Natural killer cell (primary cell): ENCODE measurements at regions not wholly inside any gene's neighbourhood (a gene's known extent, or its start where the extent isn't known, plus 50 kb on each side); places are given as distances from the start of the nearest gene placed in this dataset.

Source experiments
- ATAC-seq, 3 donors: fragments of 150-1000 bp in 2 of 3; fragments of 200-7000 bp in 1 of 3; cut with Tn5 transposase; 1 replicate in 1 of 3; 2 replicates in 2 of 3; pipeline ENCODE4 v1.10.0; 2021; ENCODE audit warnings: mild to moderate bottlenecking in 2 of 3, moderate library complexity in 2 of 3
- DNase-seq, 2 donors: peaks; one replicate each; pipeline versions ENCODE4 v3.0.0 to v3.0.0-alpha.2; 2013 to 2021; ENCODE audit warnings: mixed read lengths in 1 of 2
- H3K27ac ChIP-seq: one replicate; pipeline ENCODE4 v1.5.1; 2013; ENCODE audit warnings: mild to moderate bottlenecking, low read length
- H3K27me3 ChIP-seq: one replicate; pipeline ENCODE4 v1.6.1; 2013; ENCODE audit warnings: low read length; ENCODE audit not compliant: control insufficient read depth, insufficient read depth
- H3K36me3 ChIP-seq: one replicate; pipeline ENCODE4 v1.6.1; 2013; ENCODE audit warnings: low read length; ENCODE audit not compliant: control insufficient read depth, insufficient read depth
- H3K4me1 ChIP-seq: one replicate; pipeline ENCODE4 v1.6.1; 2013; ENCODE audit warnings: low read length; ENCODE audit not compliant: control insufficient read depth, insufficient read depth
- H3K4me3 ChIP-seq: one replicate; pipeline ENCODE4 v1.5.1; 2013; ENCODE audit warnings: low read length
- H3K9me3 ChIP-seq: one replicate; pipeline ENCODE4 v1.6.1; 2013; ENCODE audit warnings: low read length; ENCODE audit not compliant: control insufficient read depth, insufficient read depth
- H3K27ac Mint-ChIP-seq, 2 donors: one replicate each; pipeline ENCODE4 v1.8.0; 2022; ENCODE audit warnings: mild to moderate bottlenecking in 2 of 2, mixed read lengths in 2 of 2, moderate library complexity in 1 of 2
- H3K27me3 Mint-ChIP-seq, 2 donors: one replicate each; pipeline ENCODE4 v1.8.0; 2022; ENCODE audit warnings: low read depth in 2 of 2, mixed read lengths in 2 of 2
- H3K36me3 Mint-ChIP-seq: one replicate; pipeline ENCODE4 v1.8.0; 2022; ENCODE audit warnings: mixed read lengths
- H3K4me1 Mint-ChIP-seq, 2 donors: one replicate each; pipeline ENCODE4 v1.8.0; 2022; ENCODE audit warnings: mixed read lengths in 2 of 2
- H3K4me3 Mint-ChIP-seq: one replicate; pipeline ENCODE4 v1.8.0; 2022; ENCODE audit warnings: mild to moderate bottlenecking, moderate library complexity, mixed read lengths
- H3K9me3 Mint-ChIP-seq, 2 donors: one replicate each; pipeline ENCODE4 v1.8.0; 2022; ENCODE audit warnings: mixed read lengths in 2 of 2
- CTCF ChIP-seq: fragments of 200-600 bp; IDR thresholded peaks from one replicate; pipeline ENCODE4 v1.8.0; 2022; ENCODE audit warnings: antibody characterized with exemption
- WGBS: methylation state at CpG from one replicate; pipeline ENCODE4 v1.1.7; 2013; ENCODE audit warnings: missing lambda C conversion rate; ENCODE audit not compliant: insufficient coverage; 5-methylcytosine and 5-hydroxymethylcytosine counted together
- intact Hi-C: fragments of 100-400 bp; cut with micrococcal nuclease; formaldehyde crosslinking; loops from one replicate; pipeline ENCODE4 v1.14.2; 2022

GRCh38 chrX:94361241-94361640, 687.2 kb downstream of the FAM133A start:
- Mint-ChIP-seq H3K36me3 (no peaks in the 10 kb centered on the region), H3K4me1 (no peaks in the 10 kb centered on the region), H3K4me3 (no peak overlapping the region), H3K27me3 (no peaks in the 10 kb centered on the region), H3K9me3 (peaks cover 0 to 11% of the 10 kb centered on the region in 2 donors), H3K27ac (no peak overlapping the region)
- Histone ChIP-seq H3K4me1 (no peaks in the 10 kb centered on the region), H3K36me3 (no peaks in the 10 kb centered on the region), H3K27me3 (no peaks in the 10 kb centered on the region), H3K9me3 (no peaks in the 10 kb centered on the region), H3K4me3 (no peak overlapping the region), H3K27ac (no peak overlapping the region)
- 87% methylated on average over 10 of the region's 10 CpGs for whole genome bisulfite sequencing
- intact Hi-C loops: no loop called here
- TF ChIP-seq CTCF: no peak
- DNase-seq (no peak), ATAC-seq (no peak)

GRCh38 chrX:94365736-94366135, 691.7 kb downstream of the FAM133A start:
- H3K9me3 Mint-ChIP-seq: peaks cover 0 to 11% of the 10 kb centered on the region in 2 donors
- Histone ChIP-seq H3K4me3 (no peak overlapping the region), H3K36me3 (no peaks in the 10 kb centered on the region), H3K27me3 (no peaks in the 10 kb centered on the region), H3K9me3 (no peaks in the 10 kb centered on the region), H3K27ac (no peak overlapping the region), H3K4me1 (no peaks in the 10 kb centered on the region)
- no peak for TF ChIP-seq CTCF
- H3K27me3 Mint-ChIP-seq: no peaks in the 10 kb centered on the region
- no peak overlapping the region for H3K4me3 Mint-ChIP-seq
- DNase-seq: no peak
- ATAC-seq: no peak
- H3K36me3 Mint-ChIP-seq: no peaks in the 10 kb centered on the region
- no peak overlapping the region for H3K27ac Mint-ChIP-seq
- intact Hi-C loops: no loop called here
- WGBS: 88% methylated on average over 3 of the region's 3 CpGs
- H3K4me1 Mint-ChIP-seq: no peaks in the 10 kb centered on the region

DNA sequence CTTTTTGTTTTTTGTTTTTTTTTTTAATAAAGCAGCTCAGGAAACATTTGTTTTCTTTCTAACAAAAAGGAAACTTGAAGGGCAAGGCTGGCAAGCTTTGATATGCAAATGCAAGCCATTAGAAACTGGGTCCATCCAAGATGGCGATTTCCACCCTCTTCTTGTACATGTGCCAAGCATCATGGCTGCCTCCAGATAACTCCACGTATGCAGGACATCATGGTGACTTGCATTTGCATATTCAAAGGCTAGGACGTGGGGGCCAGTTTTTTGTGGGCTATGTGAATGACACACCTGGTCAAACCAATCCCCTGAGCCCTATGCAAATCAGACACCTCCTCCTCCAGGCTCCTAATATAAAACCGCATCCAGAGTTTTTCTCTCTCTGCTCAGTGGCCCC, 692.6 kb downstream of the FAM133A start:
- no peak overlapping the region for H3K27ac ChIP-seq
- ATAC-seq: no peak
- Mint-ChIP-seq H3K27me3 (no peaks in the 10 kb centered on the region), H3K4me1 (no peaks in the 10 kb centered on the region), H3K27ac (no peak overlapping the region), H3K36me3 (no peaks in the 10 kb centered on the region), H3K4me3 (no peak overlapping the region), H3K9me3 (peaks cover 0 to 13% of the 10 kb centered on the region in 2 donors)
- no peaks in the 10 kb centered on the region for H3K4me1 ChIP-seq
- no peak for TF ChIP-seq CTCF
- no peak overlapping the region for H3K4me3 ChIP-seq
- H3K9me3 ChIP-seq: no peaks in the 10 kb centered on the region
- intact Hi-C loops: no loop called here
- no peak for DNase-seq
- no peaks in the 10 kb centered on the region for H3K27me3 ChIP-seq
- 79% methylated on average over 4 of the region's 4 CpGs for WGBS
- no peaks in the 10 kb centered on the region for H3K36me3 ChIP-seq

GRCh38 chrX:94389044-94389443, 715.0 kb downstream of the FAM133A start:
- Mint-ChIP-seq H3K27me3 (no peaks in the 10 kb centered on the region), H3K36me3 (no peaks in the 10 kb centered on the region), H3K4me3 (no peak overlapping the region), H3K4me1 (no peaks in the 10 kb centered on the region), H3K9me3 (peaks cover 4 to 8% of the 10 kb centered on the region in 2 donors), H3K27ac (no peak overlapping the region)
- Histone ChIP-seq H3K9me3 (no peaks in the 10 kb centered on the region), H3K36me3 (no peaks in the 10 kb centered on the region), H3K4me3 (no peak overlapping the region), H3K27me3 (no peaks in the 10 kb centered on the region), H3K4me1 (no peaks in the 10 kb centered on the region), H3K27ac (no peak overlapping the region)
- DNase-seq: no peak
- no peak for ATAC-seq
- TF ChIP-seq CTCF: no peak
- intact Hi-C loops: no loop called here
